CD4-positive, alpha-beta T cell treated with Interleukin-2 at 100 ng/mL for 4 hours (primary cell): ENCODE measurements at regions not wholly inside any gene's neighbourhood (a gene's known extent, or its start where the extent isn't known, plus 50 kb on each side); places are given as distances from the start of the nearest gene placed in this dataset.
"Not testable (repeated sequence)": the region's sequence is repeated elsewhere in the genome, so short reads cannot be mapped to it uniquely, and the experiment has no call there.

ENCODE experiments used
- DNase-seq: peaks from one replicate; pipeline ENCODE4 v3.0.0-alpha.2; 2020; ENCODE audit warnings: low spot score

GRCh38 chr2:125224188-125224587 lies 1199.1 kb downstream of the CNTNAP5 start:
- no peak for DNase-seq

GRCh38 chr2:125224830-125225229 lies 1199.7 kb downstream of the CNTNAP5 start:
- no peak for DNase-seq

- no peak for DNase-seq
These were observed 1202.8 kb downstream of the CNTNAP5 start for GRCh38 chr2:125227843-125228392.

GRCh38 chr2:125240870-125241269 lies 1215.8 kb downstream of the CNTNAP5 start:
- no peak for DNase-seq

- DNase-seq, result no peak
These were observed 1218.0 kb downstream of the CNTNAP5 start for GRCh38 chr2:125243074-125243473.

- no peak for DNase-seq
These were observed 1228.9 kb downstream of the CNTNAP5 start for GRCh38 chr2:125254010-125254409.

GRCh38 chr2:125259451-125259850 lies 1234.4 kb downstream of the CNTNAP5 start:
- DNase-seq, result no peak

GRCh38 chr2:125260366-125260930 lies 1235.4 kb downstream of the CNTNAP5 start:
- not testable (repeated sequence) for DNase-seq

- DNase-seq, result no peak
These were observed 1239.4 kb downstream of the CNTNAP5 start for GRCh38 chr2:125264453-125264852.

GRCh38 chr2:125267683-125268082 lies 1242.6 kb downstream of the CNTNAP5 start:
- DNase-seq, result no peak

- DNase-seq, result no peak
These were observed 1247.6 kb downstream of the CNTNAP5 start for GRCh38 chr2:125272651-125273050.

- no peak for DNase-seq
These were observed 1249.6 kb downstream of the CNTNAP5 start for GRCh38 chr2:125274718-125275117.

- DNase-seq, result no peak
These were observed 1255.2 kb downstream of the CNTNAP5 start for GRCh38 chr2:125280265-125280664.

- no peak for DNase-seq
These were observed 1256.2 kb downstream of the CNTNAP5 start for GRCh38 chr2:125281242-125281641.

- DNase-seq, result no peak
These were observed 1271.7 kb downstream of the CNTNAP5 start for GRCh38 chr2:125296742-125297141.

- DNase-seq, result no peak
These were observed 1285.7 kb downstream of the CNTNAP5 start for GRCh38 chr2:125310657-125311364.

GRCh38 chr2:125312342-125312741 lies 1287.3 kb downstream of the CNTNAP5 start:
- no peak for DNase-seq

GRCh38 chr2:125313806-125314205 lies 1288.7 kb downstream of the CNTNAP5 start:
- no peak for DNase-seq

GRCh38 chr2:125318740-125319139 lies 1293.7 kb downstream of the CNTNAP5 start:
- no peak for DNase-seq

GRCh38 chr2:125324273-125324672 lies 1299.2 kb downstream of the CNTNAP5 start:
- DNase-seq, result no peak

- no peak for DNase-seq
These were observed 1305.0 kb downstream of the CNTNAP5 start for GRCh38 chr2:125330133-125330532.

- DNase-seq, result no peak
These were observed 1314.6 kb upstream of the GYPC start for GRCh38 chr2:125341353-125341752.

GRCh38 chr2:125353542-125353941 lies 1302.4 kb upstream of the GYPC start:
- not testable (repeated sequence) for DNase-seq
